Lower leg skin (tissue), 3 donors: ENCODE measurements at regions not wholly inside any gene's neighbourhood (a gene's known extent, or its start where the extent isn't known, plus 50 kb on each side); places are given as distances from the start of the nearest gene placed in this dataset.

Experiments used
- POLR2A ChIP-seq, 2 donors: fragments of 450-650 bp; IDR thresholded peaks; one replicate each; pipeline ENCODE4 v1.6.1; 2016 to 2017; ENCODE audit warnings: antibody characterized with exemption in 2 of 2, mild to moderate bottlenecking in 1 of 2, moderate library complexity in 1 of 2
- TF ChIP-seq, protein P1 (sequence below), 3 donors: fragments of 450-650 bp; IDR thresholded peaks; one replicate each; pipeline ENCODE4 v1.5.1; 2016; ENCODE audit warnings: antibody characterized with exemption in 3 of 3, mild to moderate bottlenecking in 3 of 3, moderate library complexity in 2 of 3

DNA sequence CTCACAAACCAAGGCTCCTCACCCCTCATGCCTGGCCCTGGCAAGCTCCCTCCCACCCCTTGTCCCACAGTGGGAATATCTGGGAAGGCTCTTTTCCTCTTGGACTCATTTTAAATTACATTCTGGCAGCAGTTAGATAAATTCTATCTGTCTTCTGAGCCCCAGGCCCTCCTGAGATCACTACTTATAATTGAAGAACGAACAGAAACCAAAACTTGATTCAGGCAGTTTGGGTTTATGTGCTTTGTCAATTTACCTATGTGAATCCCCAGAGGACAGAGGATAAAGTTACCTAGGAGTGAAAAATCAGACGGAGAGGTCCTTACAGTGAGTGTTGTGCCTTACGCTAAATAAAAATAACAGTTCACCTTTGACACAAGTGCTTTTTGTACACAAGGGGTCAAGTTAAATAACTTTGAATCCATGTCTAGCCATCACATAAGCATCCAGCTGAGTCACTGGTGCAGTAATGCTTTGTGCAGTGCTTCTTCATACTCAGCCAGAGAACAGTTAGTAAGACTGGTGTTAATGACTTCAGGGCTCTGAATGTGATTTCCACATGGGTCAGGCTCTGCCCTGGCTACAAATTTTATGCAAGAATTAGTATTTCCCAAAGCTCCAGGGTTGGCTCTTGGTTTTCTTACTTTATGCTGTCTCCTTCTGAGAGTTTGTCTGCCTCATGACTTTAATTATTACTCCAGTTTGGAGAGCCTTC lies 329.3 kb downstream of the INSIG2 start:
- no peak for TF ChIP-seq POLR2A (IDR thresholded peaks at IDR 0.05)
- TF ChIP-seq, protein P1, sequence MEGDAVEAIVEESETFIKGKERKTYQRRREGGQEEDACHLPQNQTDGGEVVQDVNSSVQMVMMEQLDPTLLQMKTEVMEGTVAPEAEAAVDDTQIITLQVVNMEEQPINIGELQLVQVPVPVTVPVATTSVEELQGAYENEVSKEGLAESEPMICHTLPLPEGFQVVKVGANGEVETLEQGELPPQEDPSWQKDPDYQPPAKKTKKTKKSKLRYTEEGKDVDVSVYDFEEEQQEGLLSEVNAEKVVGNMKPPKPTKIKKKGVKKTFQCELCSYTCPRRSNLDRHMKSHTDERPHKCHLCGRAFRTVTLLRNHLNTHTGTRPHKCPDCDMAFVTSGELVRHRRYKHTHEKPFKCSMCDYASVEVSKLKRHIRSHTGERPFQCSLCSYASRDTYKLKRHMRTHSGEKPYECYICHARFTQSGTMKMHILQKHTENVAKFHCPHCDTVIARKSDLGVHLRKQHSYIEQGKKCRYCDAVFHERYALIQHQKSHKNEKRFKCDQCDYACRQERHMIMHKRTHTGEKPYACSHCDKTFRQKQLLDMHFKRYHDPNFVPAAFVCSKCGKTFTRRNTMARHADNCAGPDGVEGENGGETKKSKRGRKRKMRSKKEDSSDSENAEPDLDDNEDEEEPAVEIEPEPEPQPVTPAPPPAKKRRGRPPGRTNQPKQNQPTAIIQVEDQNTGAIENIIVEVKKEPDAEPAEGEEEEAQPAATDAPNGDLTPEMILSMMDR (IDR thresholded peaks at IDR 0.05) = no peak
